ENCODE measurements at regions not wholly inside any gene's neighbourhood (a gene's known extent, or its start where the extent isn't known, plus 50 kb on each side); places are given as distances from the start of the nearest gene placed in this dataset.

DNA sequence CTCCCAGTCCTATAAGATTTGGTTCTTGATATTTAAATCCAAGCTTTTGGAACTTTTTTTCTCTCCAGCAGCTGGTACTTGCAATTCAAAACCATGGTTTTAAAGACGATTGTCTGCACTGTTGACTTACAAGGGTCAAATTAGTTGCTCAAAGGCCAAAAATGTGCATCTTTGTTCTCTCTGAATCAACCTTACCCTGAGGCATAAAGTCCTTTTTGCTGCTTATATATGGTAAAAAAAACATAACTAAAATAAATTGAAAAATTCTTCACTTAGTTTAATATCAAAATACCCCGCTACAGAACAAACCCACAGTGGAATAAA is 592.7 kb downstream of the XIRP2 start:
- Histone ChIP-seq H3K36me3 (no peaks in the 10 kb centered on the region), H3K4me1 (no peaks in the 10 kb centered on the region), H3K27ac (no peak overlapping the region), H3K27me3 (no peaks in the 10 kb centered on the region), H3K4me3 (no peak overlapping the region), H3K9me3 (no peaks in the 10 kb centered on the region)
- no peak for DNase-seq
- TF ChIP-seq, protein P1, sequence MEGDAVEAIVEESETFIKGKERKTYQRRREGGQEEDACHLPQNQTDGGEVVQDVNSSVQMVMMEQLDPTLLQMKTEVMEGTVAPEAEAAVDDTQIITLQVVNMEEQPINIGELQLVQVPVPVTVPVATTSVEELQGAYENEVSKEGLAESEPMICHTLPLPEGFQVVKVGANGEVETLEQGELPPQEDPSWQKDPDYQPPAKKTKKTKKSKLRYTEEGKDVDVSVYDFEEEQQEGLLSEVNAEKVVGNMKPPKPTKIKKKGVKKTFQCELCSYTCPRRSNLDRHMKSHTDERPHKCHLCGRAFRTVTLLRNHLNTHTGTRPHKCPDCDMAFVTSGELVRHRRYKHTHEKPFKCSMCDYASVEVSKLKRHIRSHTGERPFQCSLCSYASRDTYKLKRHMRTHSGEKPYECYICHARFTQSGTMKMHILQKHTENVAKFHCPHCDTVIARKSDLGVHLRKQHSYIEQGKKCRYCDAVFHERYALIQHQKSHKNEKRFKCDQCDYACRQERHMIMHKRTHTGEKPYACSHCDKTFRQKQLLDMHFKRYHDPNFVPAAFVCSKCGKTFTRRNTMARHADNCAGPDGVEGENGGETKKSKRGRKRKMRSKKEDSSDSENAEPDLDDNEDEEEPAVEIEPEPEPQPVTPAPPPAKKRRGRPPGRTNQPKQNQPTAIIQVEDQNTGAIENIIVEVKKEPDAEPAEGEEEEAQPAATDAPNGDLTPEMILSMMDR (IDR thresholded peaks at IDR 0.05), result no peak
- no peak for ATAC-seq
- intact Hi-C loops (cut with DNase I), result no loop called here

DNA sequence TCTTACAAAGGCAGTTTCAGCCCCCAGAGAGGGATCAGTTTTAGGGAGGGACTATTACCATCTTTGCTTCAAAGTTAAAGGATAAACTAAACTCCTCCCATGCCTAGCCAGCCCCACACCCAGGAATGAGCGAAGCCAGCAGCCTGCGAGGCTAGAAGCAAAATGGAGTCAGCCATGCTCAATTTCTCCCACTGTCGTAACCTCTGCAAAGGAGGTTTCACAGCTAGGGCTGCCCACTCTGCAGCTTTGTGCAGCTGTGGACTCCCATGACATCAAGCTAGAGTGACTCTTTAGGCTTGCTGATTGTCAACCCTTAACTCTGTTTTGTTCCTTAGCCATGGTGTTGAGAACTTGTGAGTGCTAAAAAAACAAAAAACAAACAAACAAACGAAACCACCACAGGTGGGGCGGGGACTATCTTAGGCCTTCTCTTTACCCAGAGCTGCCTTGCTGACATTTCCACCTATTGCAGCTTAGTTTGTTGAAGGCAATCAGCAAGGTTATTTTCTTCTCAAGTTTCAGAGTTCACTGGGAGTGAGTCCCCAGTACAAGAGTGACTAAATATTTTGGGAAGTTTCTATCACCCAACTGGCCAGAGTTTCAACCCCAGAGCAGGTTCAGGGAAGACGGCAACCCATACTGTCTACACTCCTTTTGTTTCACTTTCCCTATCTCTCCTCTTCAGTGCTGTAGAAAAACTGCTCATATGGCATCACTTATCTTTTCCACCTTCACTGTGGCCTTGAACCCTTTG is 592.1 kb downstream of the XIRP2 start:
- intact Hi-C loops (cut with DNase I), result no loop called here
- Histone ChIP-seq H3K27me3 (no peaks in the 10 kb centered on the region), H3K4me1 (no peaks in the 10 kb centered on the region), H3K36me3 (no peaks in the 10 kb centered on the region), H3K9me3 (no peaks in the 10 kb centered on the region), H3K27ac (no peak overlapping the region), H3K4me3 (no peak overlapping the region)
- TF ChIP-seq, protein P1 (IDR thresholded peaks at IDR 0.05), result no peak
- DNase-seq (no peak), ATAC-seq (no peak)

DNA sequence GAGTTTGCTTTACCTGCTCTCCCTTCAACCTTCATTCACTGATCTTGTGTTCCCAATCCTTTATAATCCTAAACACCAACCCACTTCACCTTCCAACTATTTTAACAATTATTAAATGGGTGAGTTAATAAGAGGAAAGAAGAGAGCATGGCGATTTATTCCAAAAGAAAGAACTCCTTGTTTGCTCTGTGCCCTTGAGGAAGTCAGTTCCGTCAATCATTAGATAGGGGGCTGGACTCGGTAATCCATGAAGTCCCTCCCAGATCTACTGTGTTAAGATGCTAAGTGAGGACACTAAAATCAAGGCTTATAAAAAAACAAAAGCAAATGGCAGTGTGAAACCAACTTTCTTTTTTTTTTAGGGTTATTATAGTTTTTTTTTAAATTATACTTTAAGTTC is 589.9 kb downstream of the XIRP2 start:
- Histone ChIP-seq H3K4me1 (no peaks in the 10 kb centered on the region), H3K36me3 (no peaks in the 10 kb centered on the region), H3K9me3 (no peaks in the 10 kb centered on the region), H3K4me3 (no peak overlapping the region), H3K27me3 (no peaks in the 10 kb centered on the region), H3K27ac (no peak overlapping the region)
- ATAC-seq, result no peak
- TF ChIP-seq, protein P1 (IDR thresholded peaks at IDR 0.05), result no peak
- DNase-seq, result no peak
- intact Hi-C loops (cut with DNase I), result no loop called here

DNA sequence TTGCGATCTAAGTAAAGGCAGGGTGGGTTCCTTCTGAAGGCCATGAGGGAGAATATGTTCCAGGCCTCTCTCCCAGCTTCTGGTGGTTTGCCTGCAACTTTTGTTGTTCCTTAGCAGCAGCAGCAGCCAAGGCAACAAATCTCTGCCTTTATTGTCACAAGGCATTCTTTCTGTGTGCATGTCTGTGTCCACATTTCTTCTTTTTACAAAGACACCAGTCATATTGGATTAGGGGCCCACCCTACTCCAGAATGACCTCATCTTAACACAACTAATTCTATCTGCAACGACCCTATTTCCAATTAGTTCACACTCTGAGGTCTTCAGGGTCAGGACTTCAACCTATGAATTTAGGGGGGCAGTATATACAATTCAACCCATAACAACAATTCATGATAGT is 587.5 kb downstream of the XIRP2 start:
- TF ChIP-seq, protein P1 (IDR thresholded peaks at IDR 0.05), result no peak
- DNase-seq (no peak), ATAC-seq (no peak)
- Histone ChIP-seq H3K9me3 (no peaks in the 10 kb centered on the region), H3K36me3 (no peaks in the 10 kb centered on the region), H3K27me3 (no peaks in the 10 kb centered on the region), H3K4me3 (no peak overlapping the region), H3K27ac (no peak overlapping the region), H3K4me1 (no peaks in the 10 kb centered on the region)
- intact Hi-C loops (cut with DNase I), result no loop called here

DNA sequence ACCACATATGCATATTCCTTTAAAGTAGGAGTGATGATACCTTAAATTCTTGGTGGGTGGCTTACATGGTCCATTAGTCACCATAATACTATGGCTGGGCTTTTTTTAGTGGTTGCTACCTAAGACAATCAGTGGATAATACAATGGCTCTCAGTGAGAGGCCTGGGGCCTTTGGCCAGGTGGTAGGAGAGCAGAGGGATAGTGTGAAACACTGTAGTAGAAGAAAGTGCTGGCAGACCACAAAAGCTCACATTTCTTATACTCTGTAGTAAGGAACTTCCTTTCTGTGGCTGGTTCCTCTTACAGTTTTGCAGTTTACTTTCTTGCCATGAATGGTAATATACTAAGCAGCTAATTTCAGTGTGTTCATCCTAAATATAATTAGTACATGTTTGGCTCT is 583.5 kb downstream of the XIRP2 start:
- intact Hi-C loops (cut with DNase I), result no loop called here
- Histone ChIP-seq H3K27ac (no peak overlapping the region), H3K9me3 (no peaks in the 10 kb centered on the region), H3K27me3 (no peaks in the 10 kb centered on the region), H3K4me3 (no peak overlapping the region), H3K36me3 (no peaks in the 10 kb centered on the region), H3K4me1 (no peaks in the 10 kb centered on the region)
- ATAC-seq (no peak), DNase-seq (no peak)
- TF ChIP-seq, protein P1 (IDR thresholded peaks at IDR 0.05), result no peak

DNA sequence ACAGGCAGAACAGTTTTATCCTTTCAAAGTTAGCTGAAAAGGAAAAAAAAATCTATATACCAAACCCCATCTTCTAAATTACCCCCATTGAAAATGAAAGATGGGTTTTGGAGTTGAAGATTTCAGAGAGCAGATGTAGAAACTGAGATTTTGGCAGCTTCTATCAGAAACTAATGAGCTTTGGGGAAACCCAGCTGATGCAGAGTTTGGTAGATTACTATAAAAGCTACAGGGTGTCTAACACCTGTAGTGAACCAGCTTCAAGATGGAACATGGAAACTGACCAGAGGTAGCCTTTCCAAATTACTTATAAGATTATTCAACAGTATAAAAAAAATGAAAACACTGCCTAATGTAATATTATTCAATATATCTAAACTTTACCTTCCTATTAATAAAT is 583.1 kb downstream of the XIRP2 start:
- no peaks in the 10 kb centered on the region for H3K27me3 ChIP-seq
- no peak overlapping the region for H3K27ac ChIP-seq
- TF ChIP-seq, protein P1 (IDR thresholded peaks at IDR 0.05), result no peak
- DNase-seq (no peak), ATAC-seq (no peak)
- intact Hi-C loops (cut with DNase I), result no loop called here
- no peaks in the 10 kb centered on the region for H3K36me3 ChIP-seq
- no peaks in the 10 kb centered on the region for H3K4me1 ChIP-seq
- no peaks in the 10 kb centered on the region for H3K9me3 ChIP-seq
- H3K4me3 ChIP-seq, result no peak overlapping the region
